ENCODE measurements at regions not wholly inside any gene's neighbourhood (a gene's known extent, or its start where the extent isn't known, plus 50 kb on each side); places are given as distances from the start of the nearest gene placed in this dataset.

DNA sequence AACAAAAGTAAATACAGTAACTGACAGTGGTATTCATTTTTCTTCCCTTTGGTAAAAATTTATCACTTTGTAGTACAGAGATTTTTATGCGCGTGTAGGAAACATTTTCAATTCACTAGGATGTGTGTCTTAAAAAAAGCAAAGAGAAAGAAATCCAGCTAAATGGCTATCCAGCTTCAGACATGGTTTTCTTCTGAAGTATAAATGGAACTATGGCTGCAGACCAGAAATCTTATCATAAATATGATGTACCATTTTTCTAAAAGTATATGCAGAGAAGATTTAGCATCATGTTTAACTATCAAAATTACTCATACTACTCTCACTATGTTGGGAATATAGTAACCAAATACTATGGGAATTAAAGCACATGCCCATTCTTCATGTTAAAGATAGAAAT, 328.4 kb upstream of the SMIM30 start:
- Histone ChIP-seq H3K27ac (no peak overlapping the region), H3K4me1 (no peaks in the 10 kb centered on the region), H3K9me3 (no peaks in the 10 kb centered on the region), H3K4me3 (no peak overlapping the region), H3K27me3 (no peaks in the 10 kb centered on the region), H3K36me3 (no peaks in the 10 kb centered on the region)
- TF ChIP-seq, protein P1, sequence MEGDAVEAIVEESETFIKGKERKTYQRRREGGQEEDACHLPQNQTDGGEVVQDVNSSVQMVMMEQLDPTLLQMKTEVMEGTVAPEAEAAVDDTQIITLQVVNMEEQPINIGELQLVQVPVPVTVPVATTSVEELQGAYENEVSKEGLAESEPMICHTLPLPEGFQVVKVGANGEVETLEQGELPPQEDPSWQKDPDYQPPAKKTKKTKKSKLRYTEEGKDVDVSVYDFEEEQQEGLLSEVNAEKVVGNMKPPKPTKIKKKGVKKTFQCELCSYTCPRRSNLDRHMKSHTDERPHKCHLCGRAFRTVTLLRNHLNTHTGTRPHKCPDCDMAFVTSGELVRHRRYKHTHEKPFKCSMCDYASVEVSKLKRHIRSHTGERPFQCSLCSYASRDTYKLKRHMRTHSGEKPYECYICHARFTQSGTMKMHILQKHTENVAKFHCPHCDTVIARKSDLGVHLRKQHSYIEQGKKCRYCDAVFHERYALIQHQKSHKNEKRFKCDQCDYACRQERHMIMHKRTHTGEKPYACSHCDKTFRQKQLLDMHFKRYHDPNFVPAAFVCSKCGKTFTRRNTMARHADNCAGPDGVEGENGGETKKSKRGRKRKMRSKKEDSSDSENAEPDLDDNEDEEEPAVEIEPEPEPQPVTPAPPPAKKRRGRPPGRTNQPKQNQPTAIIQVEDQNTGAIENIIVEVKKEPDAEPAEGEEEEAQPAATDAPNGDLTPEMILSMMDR (IDR thresholded peaks at IDR 0.05), result no peak
- TF ChIP-seq POLR2A (IDR thresholded peaks at IDR 0.05), result no peak
- no peak for DNase-seq
- WGBS, 2 donors, result 90 to 93% methylated on average over 2 of the region's 2 CpGs
- intact Hi-C loops (cut with DNase I), result no loop called here

DNA sequence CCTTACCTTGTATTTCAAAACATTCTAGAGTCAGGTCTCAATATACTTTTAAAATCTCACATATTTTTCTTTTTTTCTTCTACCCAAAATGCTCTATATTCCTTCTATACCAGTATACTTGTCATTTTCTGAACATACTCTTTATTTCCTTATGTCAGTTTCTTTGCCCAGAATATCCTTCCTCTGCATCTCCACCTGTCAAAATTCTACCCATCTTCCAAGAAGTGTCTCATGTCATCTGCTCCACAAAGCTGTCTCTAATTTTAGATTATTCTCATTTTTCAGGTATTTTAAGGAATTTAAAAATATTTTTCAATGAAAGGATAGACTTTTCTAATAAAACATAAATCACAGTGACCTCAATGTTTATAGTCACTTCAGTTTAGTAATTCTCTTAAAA, 328.0 kb upstream of the SMIM30 start:
- intact Hi-C loops (cut with DNase I), result no loop called here
- TF ChIP-seq, protein P1 (IDR thresholded peaks at IDR 0.05), result no peak
- no peak for TF ChIP-seq POLR2A (IDR thresholded peaks at IDR 0.05)

DNA sequence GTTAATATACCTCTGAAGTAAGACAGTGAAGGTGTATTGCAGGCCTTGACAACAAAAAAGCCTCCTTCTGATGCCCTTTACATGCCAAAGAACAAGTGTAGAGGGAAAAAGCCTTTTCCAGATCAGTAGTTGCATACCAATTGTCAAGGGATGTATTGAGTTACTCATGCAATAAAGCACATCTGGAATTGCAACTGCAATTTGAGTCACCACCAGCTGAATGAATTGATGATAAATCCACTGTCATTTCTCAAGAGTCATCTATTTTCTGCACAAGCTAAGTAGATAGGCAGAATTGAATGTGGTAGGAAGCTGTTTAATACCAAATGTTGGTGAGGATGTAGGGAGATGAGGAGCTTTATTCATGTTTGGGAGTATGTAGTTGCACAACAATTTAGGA, 325.9 kb upstream of the SMIM30 start:
- intact Hi-C loops (cut with DNase I), result no loop called here
- Histone ChIP-seq H3K9me3 (no peaks in the 10 kb centered on the region), H3K4me1 (no peaks in the 10 kb centered on the region), H3K36me3 (no peaks in the 10 kb centered on the region), H3K4me3 (no peak overlapping the region), H3K27ac (no peak overlapping the region), H3K27me3 (no peaks in the 10 kb centered on the region)
- no peak for TF ChIP-seq POLR2A (IDR thresholded peaks at IDR 0.05)
- TF ChIP-seq, protein P1 (IDR thresholded peaks at IDR 0.05), result no peak
- DNase-seq, result no peak

More for the DNA sequence above, 328.0 kb upstream of the SMIM30 start:
- Histone ChIP-seq H3K27ac (no peak overlapping the region), H3K36me3 (no peaks in the 10 kb centered on the region), H3K9me3 (no peaks in the 10 kb centered on the region), H3K4me1 (no peaks in the 10 kb centered on the region), H3K27me3 (no peaks in the 10 kb centered on the region), H3K4me3 (no peak overlapping the region)
- DNase-seq, result no peak

DNA sequence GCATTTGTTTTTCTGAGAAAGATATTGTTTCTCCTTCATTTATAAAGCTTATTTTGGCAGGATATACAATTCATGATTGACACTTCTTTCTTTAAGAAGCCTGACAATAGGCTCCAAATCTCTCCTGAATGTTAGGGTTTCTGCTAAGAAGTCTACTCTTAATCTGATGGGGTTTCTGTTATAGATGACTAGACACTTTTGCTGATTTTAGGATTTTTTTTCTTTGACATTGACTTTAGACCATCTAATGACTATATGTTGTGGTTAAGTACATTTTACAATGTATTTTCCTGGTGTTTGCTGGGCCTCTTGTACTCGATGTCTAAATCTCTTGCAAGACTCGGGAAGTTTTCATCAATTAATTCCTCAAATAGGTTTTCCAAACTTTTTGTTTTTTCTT, 321.8 kb upstream of the SMIM30 start:
- Histone ChIP-seq H3K27me3 (no peaks in the 10 kb centered on the region), H3K9me3 (peaks cover 0 to 14% (median 0%) of the 10 kb centered on the region in 3 donors), H3K27ac (no peak overlapping the region), H3K4me1 (no peaks in the 10 kb centered on the region), H3K36me3 (no peaks in the 10 kb centered on the region), H3K4me3 (no peak overlapping the region)
- 60 to 75% methylated on average over 2 of the region's 2 CpGs for WGBS, 2 donors
- DNase-seq, result no peak
- intact Hi-C loops (cut with DNase I), result no loop called here
- TF ChIP-seq, protein P1 (IDR thresholded peaks at IDR 0.05), result no peak
- no peak for TF ChIP-seq POLR2A (IDR thresholded peaks at IDR 0.05)

DNA sequence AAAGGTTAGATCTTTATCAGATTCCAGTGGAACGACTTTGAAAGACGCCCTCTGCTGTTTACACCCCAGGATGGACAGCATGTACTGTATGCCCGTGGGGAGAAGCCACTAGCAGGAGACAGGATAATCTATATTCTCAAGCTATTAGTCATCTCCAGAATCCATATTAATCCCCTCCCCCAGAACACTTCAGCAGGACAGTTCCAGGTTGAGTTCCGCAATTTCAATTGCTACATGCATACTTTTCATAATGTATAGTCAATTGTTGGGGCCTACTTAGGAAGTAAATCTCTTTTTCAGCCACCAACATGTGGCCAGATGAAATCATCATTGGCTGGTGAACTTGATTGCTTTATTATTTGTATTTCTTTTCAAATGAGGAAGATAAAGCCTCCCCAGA, 313.1 kb upstream of the SMIM30 start:
- Histone ChIP-seq H3K36me3 (no peaks in the 10 kb centered on the region), H3K4me3 (no peak overlapping the region), H3K27me3 (no peaks in the 10 kb centered on the region), H3K9me3 (no peaks in the 10 kb centered on the region), H3K27ac (no peak overlapping the region), H3K4me1 (no peaks in the 10 kb centered on the region)
- TF ChIP-seq POLR2A (IDR thresholded peaks at IDR 0.05), result no peak
- TF ChIP-seq, protein P1 (IDR thresholded peaks at IDR 0.05), result no peak
- 84 to 87% methylated on average over 4 of the region's 4 CpGs for WGBS, 2 donors
- DNase-seq, result no peak
- intact Hi-C loops (cut with DNase I), result no loop called here

Measured in esophagus squamous epithelium (tissue), 5 donors.